Endothelial cell of umbilical vein (primary cell): ENCODE measurements at regions not wholly inside any gene's neighbourhood (a gene's known extent, or its start where the extent isn't known, plus 50 kb on each side); places are given as distances from the start of the nearest gene placed in this dataset.

Experiments
- BruUV-seq: library from RNA; stranded (reverse); fragments of 400-500 nt; replicated peaks from 2 replicates; lab custom pipeline; 2021; lab: Mats Ljungman, UMichigan
- CTCF ChIA-PET: fragments of 300-600, 350-600 bp; sonication (Branson Sonifier 250); formaldehyde crosslinking; loops from one replicate; lab custom pipeline; 2021; ENCODE audit warnings: antibody characterized with exemption, inconsistent platforms; lab: Charles Lee
- POLR2A ChIA-PET: fragments of 300-600, 350-600 bp; sonication (Branson Sonifier 250); formaldehyde crosslinking; loops from one replicate; lab custom pipeline; 2021; ENCODE audit warnings: antibody characterized with exemption, inconsistent platforms; lab: Charles Lee
- DNase-seq: peaks from one replicate; pipeline ENCODE4 v3.0.0-alpha.2; 2011; ENCODE audit warnings: low read depth, low spot score
- FAIRE-seq: peaks from 2 replicates; lab custom pipeline; 2011; peaks lifted over from hg19 to GRCh38; lab: Jason Lieb, UNC
- H2AFZ ChIP-seq: 2 replicates; pipeline ENCODE4 v1.6.0; 2012; ENCODE audit warnings: low read depth, low read length, control low read depth, inconsistent platforms
- H3K27ac ChIP-seq: 2 replicates; pipeline ENCODE4 v1.5.1; 2011; ENCODE audit warnings: low read depth, mild to moderate bottlenecking, control low read depth, low read length, moderate library complexity; ENCODE audit not compliant: insufficient read depth
- H3K27me3 ChIP-seq, 2 experiments: 2 replicates each; pipeline versions ENCODE4 v1.6.0 to v1.6.1; 2011; ENCODE audit warnings: low read length in 2 of 2, mixed read lengths in 1 of 2; ENCODE audit not compliant: control insufficient read depth in 2 of 2, insufficient read depth in 2 of 2
- H3K36me3 ChIP-seq, 2 experiments: 2 replicates in 1 of 2; 3 replicates in 1 of 2; pipeline ENCODE4 v1.5.1; 2011; ENCODE audit warnings: low read length in 2 of 2, mild to moderate bottlenecking in 1 of 2, moderate library complexity in 1 of 2; ENCODE audit not compliant: control insufficient read depth in 2 of 2, insufficient read depth in 2 of 2; ENCODE audit errors: extremely low read depth in 1 of 2
- H3K4me1 ChIP-seq: 3 replicates; pipeline ENCODE4 v1.5.1; 2011; ENCODE audit warnings: mild to moderate bottlenecking, low read length; ENCODE audit not compliant: control insufficient read depth, insufficient read depth; ENCODE audit errors: extremely low read depth
- H3K4me2 ChIP-seq: 2 replicates; pipeline ENCODE4 v1.6.1; 2011; ENCODE audit warnings: low read length, control low read depth, mixed read lengths; ENCODE audit not compliant: insufficient read depth
- H3K4me3 ChIP-seq, 3 experiments: fragments of 200-600 bp in 1 of 3; sonication (generic), shearing (Covaris generic) in 1 of 3; replicated peaks in 1 of 3; 2 replicates each; pipeline ENCODE4 v1.5.1; 2011 to 2016; ENCODE audit warnings: control low read depth in 3 of 3, low read length in 3 of 3, mild to moderate bottlenecking in 2 of 3, inconsistent platforms in 1 of 3, low read depth in 1 of 3, moderate library complexity in 1 of 3; ENCODE audit not compliant: insufficient read depth in 1 of 3
- H3K79me2 ChIP-seq: 2 replicates; pipeline ENCODE4 v1.6.0; 2012; ENCODE audit warnings: low read length, inconsistent platforms; ENCODE audit not compliant: control insufficient read depth, insufficient read depth
- H3K9ac ChIP-seq: replicated peaks from 2 replicates; pipeline ENCODE3; 2011; ENCODE audit warnings: low read length, control low read depth; ENCODE audit not compliant: insufficient read depth; ENCODE audit errors: extremely low read depth
- H3K9me1 ChIP-seq: replicated peaks from 3 replicates; pipeline ENCODE4 v1.6.0; 2011; ENCODE audit warnings: mild to moderate bottlenecking, low read length; ENCODE audit not compliant: control insufficient read depth, insufficient read depth; ENCODE audit errors: extremely low read depth
- H3K9me3 ChIP-seq: replicated peaks from 2 replicates; pipeline ENCODE4 v1.5.1; 2012; ENCODE audit warnings: low read length, inconsistent platforms; ENCODE audit not compliant: control insufficient read depth, insufficient read depth
- H4K20me1 ChIP-seq: replicated peaks from 2 replicates; pipeline ENCODE3; 2011; ENCODE audit warnings: mild to moderate bottlenecking, low read length; ENCODE audit not compliant: control insufficient read depth, insufficient read depth; ENCODE audit errors: extremely low read depth
- EZH2 ChIP-seq: IDR thresholded peaks from 2 replicates; pipeline ENCODE4 v1.6.1; 2012; ENCODE audit warnings: borderline replicate concordance, low read depth, mild to moderate bottlenecking, moderate library complexity, low read length, inconsistent platforms; ENCODE audit not compliant: severe bottlenecking
- FOS ChIP-seq: IDR thresholded peaks from 2 replicates; pipeline ENCODE4 v1.6.1; 2011; ENCODE audit warnings: mild to moderate bottlenecking, low read length, moderate library complexity, borderline replicate concordance; ENCODE audit not compliant: insufficient read depth
- GATA2 ChIP-seq: IDR thresholded peaks from 2 replicates; pipeline ENCODE4 v1.7.0; 2011; ENCODE audit warnings: low read depth, mild to moderate bottlenecking, moderate library complexity, mixed read lengths, low read length; ENCODE audit not compliant: insufficient read length, insufficient read depth
- JUN ChIP-seq: IDR thresholded peaks from 2 replicates; pipeline ENCODE4 v1.6.1; 2011; ENCODE audit warnings: borderline replicate concordance, low read depth; ENCODE audit not compliant: insufficient read length, insufficient read depth
- MYC ChIP-seq: IDR thresholded peaks from one replicate; pipeline ENCODE4 v1.6.1; 2011; ENCODE audit warnings: mild to moderate bottlenecking, low read depth, low read length
- POLR2A ChIP-seq: IDR thresholded peaks from 2 replicates; pipeline ENCODE4 v1.6.1; 2012; ENCODE audit warnings: low read depth, mild to moderate bottlenecking, control low read depth, low read length
- POLR2AphosphoS5 ChIP-seq: IDR thresholded peaks from 2 replicates; pipeline ENCODE4 v1.6.1; 2012; ENCODE audit warnings: low read depth, mild to moderate bottlenecking, control low read depth, low read length, moderate library complexity; ENCODE audit not compliant: insufficient read depth
- dilution Hi-C: fragments of 300-500 bp; cut with MboI; formaldehyde crosslinking; loops from one replicate; pipeline ENCODE4 v1.15.0; 2019; ENCODE audit warnings: low sequenced_read_pairs; ENCODE audit not compliant: extremely low pct_ligation_motif_present
- intact Hi-C: fragments of 100-400 bp; cut with micrococcal nuclease; formaldehyde crosslinking; loops from one replicate; pipeline ENCODE4 v1.10.0; 2022
- TF ChIP-seq, protein P1 (sequence below), 2 donors: IDR thresholded peaks; 1 replicate in 1 of 2; 2 replicates in 1 of 2; pipeline ENCODE4 v1.5.1; 2011; ENCODE audit warnings: low read length in 2 of 2, mild to moderate bottlenecking in 2 of 2, moderate library complexity in 2 of 2, control low read depth in 1 of 2, inconsistent platforms in 1 of 2, low read depth in 1 of 2; ENCODE audit not compliant: insufficient read depth in 1 of 2; ENCODE audit errors: extremely low read depth in 1 of 2
- TF ChIP-seq, protein P2 (sequence below): IDR thresholded peaks from 2 replicates; pipeline ENCODE4 v1.6.1; 2011; ENCODE audit not compliant: insufficient read depth, insufficient read length

DNA sequence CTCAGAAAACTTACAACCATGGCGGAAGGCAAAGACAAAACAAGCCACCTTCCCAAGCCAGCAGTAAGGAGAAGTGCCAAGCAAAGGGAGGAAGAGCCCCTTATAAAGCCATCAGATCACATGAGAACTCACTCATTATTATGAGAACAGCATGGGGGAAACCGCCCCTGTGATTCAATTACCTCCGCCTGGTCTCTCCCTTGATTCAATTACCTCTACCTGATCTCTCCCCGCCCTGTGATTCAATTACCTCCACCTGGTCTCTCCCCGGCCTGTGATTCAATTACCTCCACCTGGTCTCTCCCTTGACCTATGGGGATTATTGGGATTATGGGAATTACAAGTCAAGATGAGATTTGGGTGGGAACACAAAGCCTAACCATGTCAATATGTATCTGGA lies 467.3 kb upstream of the FTMT start:
- Histone ChIP-seq H3K9me3 (no peaks in the 10 kb centered on the region), H3K27ac (no peak overlapping the region), H3K4me3 (no peak overlapping the region), H2AFZ (no peak overlapping the region), H3K4me1 (peaks cover 3% of the 10 kb centered on the region), H3K9ac (no peak overlapping the region), H3K9me1 (no peaks in the 10 kb centered on the region), H3K27me3 (no peaks in the 10 kb centered on the region), H3K36me3 (no peaks in the 10 kb centered on the region), H3K79me2 (no peaks in the 10 kb centered on the region), H4K20me1 (no peaks in the 10 kb centered on the region), H3K4me2 (no peak overlapping the region)
- intact Hi-C loops (no loop called here), dilution Hi-C loops (no loop called here)
- FAIRE-seq (no peak), DNase-seq (no peak)
- ChIA-PET CTCF (no interaction called here), POLR2A (no interaction called here)
- no TSS peak for BruUV-seq
- TF ChIP-seq, protein P1, sequence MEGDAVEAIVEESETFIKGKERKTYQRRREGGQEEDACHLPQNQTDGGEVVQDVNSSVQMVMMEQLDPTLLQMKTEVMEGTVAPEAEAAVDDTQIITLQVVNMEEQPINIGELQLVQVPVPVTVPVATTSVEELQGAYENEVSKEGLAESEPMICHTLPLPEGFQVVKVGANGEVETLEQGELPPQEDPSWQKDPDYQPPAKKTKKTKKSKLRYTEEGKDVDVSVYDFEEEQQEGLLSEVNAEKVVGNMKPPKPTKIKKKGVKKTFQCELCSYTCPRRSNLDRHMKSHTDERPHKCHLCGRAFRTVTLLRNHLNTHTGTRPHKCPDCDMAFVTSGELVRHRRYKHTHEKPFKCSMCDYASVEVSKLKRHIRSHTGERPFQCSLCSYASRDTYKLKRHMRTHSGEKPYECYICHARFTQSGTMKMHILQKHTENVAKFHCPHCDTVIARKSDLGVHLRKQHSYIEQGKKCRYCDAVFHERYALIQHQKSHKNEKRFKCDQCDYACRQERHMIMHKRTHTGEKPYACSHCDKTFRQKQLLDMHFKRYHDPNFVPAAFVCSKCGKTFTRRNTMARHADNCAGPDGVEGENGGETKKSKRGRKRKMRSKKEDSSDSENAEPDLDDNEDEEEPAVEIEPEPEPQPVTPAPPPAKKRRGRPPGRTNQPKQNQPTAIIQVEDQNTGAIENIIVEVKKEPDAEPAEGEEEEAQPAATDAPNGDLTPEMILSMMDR (IDR thresholded peaks at IDR 0.05; ENCODE audit: extremely low read depth in 1 of 2, insufficient read depth in 1 of 2, low read depth in 1 of 2, low read length in 2 of 2) = no peak
- TF ChIP-seq FOS (no peak), POLR2AphosphoS5 (no peak), GATA2 (no peak), EZH2 (no peak), JUN (no peak), MYC (no peak), POLR2A (no peak)
- TF ChIP-seq, protein P2, sequence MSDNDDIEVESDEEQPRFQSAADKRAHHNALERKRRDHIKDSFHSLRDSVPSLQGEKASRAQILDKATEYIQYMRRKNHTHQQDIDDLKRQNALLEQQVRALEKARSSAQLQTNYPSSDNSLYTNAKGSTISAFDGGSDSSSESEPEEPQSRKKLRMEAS = no peak
